Hepatic stellate cell (primary cell): ENCODE measurements at regions not wholly inside any gene's neighbourhood (a gene's known extent, or its start where the extent isn't known, plus 50 kb on each side); places are given as distances from the start of the nearest gene placed in this dataset.

Source experiments
- DNase-seq: peaks from one replicate; pipeline ENCODE4 v3.0.0; 2011; ENCODE audit warnings: low spot score

- no peak for DNase-seq
Observed at GRCh38 chr4:181503687-181504390, 739.4 kb upstream of the TENM3 start.

GRCh38 chr4:181504924-181505323 lies 738.3 kb upstream of the TENM3 start:
- DNase-seq: no peak

- no peak for DNase-seq
Observed at GRCh38 chr4:181507180-181507835, 735.9 kb upstream of the TENM3 start.

GRCh38 chr4:181507938-181508337 lies 735.3 kb upstream of the TENM3 start:
- no peak for DNase-seq

GRCh38 chr4:181508601-181509000 lies 734.6 kb upstream of the TENM3 start:
- DNase-seq: no peak

GRCh38 chr4:181509073-181509472 lies 734.1 kb upstream of the TENM3 start:
- DNase-seq: no peak

- no peak for DNase-seq
Observed at GRCh38 chr4:181517491-181517890, 725.7 kb upstream of the TENM3 start.

- DNase-seq: no peak
Observed at GRCh38 chr4:181520790-181521189, 722.4 kb upstream of the TENM3 start.

- no peak for DNase-seq
Observed at GRCh38 chr4:181523973-181524372, 719.2 kb upstream of the TENM3 start.

- DNase-seq: no peak
Observed at GRCh38 chr4:181524499-181524898, 718.7 kb upstream of the TENM3 start.

- DNase-seq: no peak
Observed at GRCh38 chr4:181525634-181526033, 717.6 kb upstream of the TENM3 start.

GRCh38 chr4:181528570-181529184 lies 714.5 kb upstream of the TENM3 start:
- DNase-seq: no peak

GRCh38 chr4:181529537-181529936 lies 713.7 kb upstream of the TENM3 start:
- DNase-seq: no peak

- DNase-seq: no peak
Observed at GRCh38 chr4:181536196-181536746, 706.9 kb upstream of the TENM3 start.

- no peak for DNase-seq
Observed at GRCh38 chr4:181536811-181537434, 706.3 kb upstream of the TENM3 start.

GRCh38 chr4:181538431-181538830 lies 704.8 kb upstream of the TENM3 start:
- no peak for DNase-seq

GRCh38 chr4:181541396-181541795 lies 701.8 kb upstream of the TENM3 start:
- DNase-seq: no peak

GRCh38 chr4:181548873-181549575 lies 694.2 kb upstream of the TENM3 start:
- DNase-seq: no peak

GRCh38 chr4:181549576-181550188 lies 693.5 kb upstream of the TENM3 start:
- DNase-seq: no peak

- DNase-seq: no peak
Observed at GRCh38 chr4:181550381-181550780, 692.8 kb upstream of the TENM3 start.

GRCh38 chr4:181559637-181560036 lies 683.6 kb upstream of the TENM3 start:
- no peak for DNase-seq

GRCh38 chr4:181562399-181562798 lies 680.8 kb upstream of the TENM3 start:
- DNase-seq: no peak
